Activated T-cell treated with anti-CD3 and anti-CD28 coated beads, Interleukin-2, amount 50 U/mL, for 72 hours (primary cell): ENCODE measurements at regions not wholly inside any gene's neighbourhood (a gene's known extent, or its start where the extent isn't known, plus 50 kb on each side); places are given as distances from the start of the nearest gene placed in this dataset.
"Not testable (repeated sequence)": the region's sequence is repeated elsewhere in the genome, so short reads cannot be mapped to it uniquely, and the experiment has no call there.

Experiments
- ATAC-seq, 2 donors: fragments of 150-1000 bp; cut with Tn5 transposase; replicated peaks in 1 of 2; 2 replicates each; pipeline ENCODE4 v1.10.0; 2021; ENCODE audit warnings: moderate library complexity in 2 of 2, mild to moderate bottlenecking in 1 of 2
- DNase-seq, 2 donors: peaks; one replicate each; pipeline ENCODE4 v3.0.0; 2021 to 2022; ENCODE audit warnings: mixed read lengths in 1 of 2
- H3K27ac Mint-ChIP-seq: one replicate; pipeline ENCODE4 v1.8.0; 2022; ENCODE audit warnings: mild to moderate bottlenecking, moderate library complexity, mixed read lengths
- H3K27me3 Mint-ChIP-seq: one replicate; pipeline ENCODE4 v1.8.0; 2022; ENCODE audit warnings: low read depth, mixed read lengths
- H3K36me3 Mint-ChIP-seq, 2 donors: one replicate each; pipeline ENCODE4 v1.8.0; 2022; ENCODE audit warnings: mixed read lengths in 2 of 2, mild to moderate bottlenecking in 1 of 2; ENCODE audit not compliant: insufficient read depth in 2 of 2
- H3K4me1 Mint-ChIP-seq: one replicate; pipeline ENCODE4 v1.8.0; 2022; ENCODE audit warnings: low read depth, mixed read lengths
- H3K4me3 Mint-ChIP-seq, 2 donors: one replicate each; pipeline ENCODE4 v1.8.0; 2022; ENCODE audit warnings: mild to moderate bottlenecking in 2 of 2, mixed read lengths in 2 of 2, moderate library complexity in 2 of 2
- H3K9me3 Mint-ChIP-seq, 2 donors: one replicate each; pipeline ENCODE4 v1.8.0; 2022; ENCODE audit warnings: mixed read lengths in 2 of 2

DNA sequence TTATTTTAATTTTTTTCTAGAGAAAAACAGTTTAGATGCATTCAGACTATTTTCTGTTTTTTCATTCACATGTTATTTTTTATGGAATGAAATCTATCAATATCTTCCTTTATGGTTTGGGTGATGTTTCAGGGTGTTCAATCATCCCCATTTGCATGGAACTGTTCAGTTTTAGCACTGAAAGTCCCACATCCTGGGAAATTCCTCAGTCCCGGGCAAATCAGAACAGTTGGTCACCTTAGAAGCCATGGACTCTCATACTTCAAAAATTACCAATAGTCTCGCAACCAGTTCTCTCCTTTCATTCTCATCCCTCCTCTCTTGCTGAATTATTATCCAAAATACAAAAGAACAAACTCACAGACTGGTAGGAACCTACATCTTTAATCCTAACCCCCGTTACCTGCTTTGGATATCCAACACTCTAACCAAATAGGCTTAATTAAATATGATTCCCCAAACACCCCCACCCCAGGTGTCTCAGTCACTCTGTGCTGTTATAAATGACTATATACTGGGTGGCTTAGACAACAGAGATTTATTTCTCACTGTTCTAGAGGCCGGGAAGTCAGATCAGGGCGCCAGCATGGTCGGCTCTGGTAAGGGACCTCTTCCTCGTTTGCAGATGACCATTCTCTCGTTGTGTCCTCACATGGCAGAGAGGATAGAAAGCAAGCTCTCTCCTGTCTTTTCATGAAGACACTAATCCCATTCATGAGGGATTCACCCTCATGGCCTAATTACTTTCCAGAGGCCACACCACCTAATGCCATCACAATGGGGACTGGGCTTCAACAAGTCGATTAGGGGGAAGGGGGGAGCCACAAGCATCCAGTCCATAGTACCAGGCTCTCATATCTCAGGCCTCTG is 57.7 kb upstream of the SLC1A4 start:
- ATAC-seq: no peak
- peaks cover 4% of the 10 kb centered on the region in 2 donors for H3K9me3 Mint-ChIP-seq
- H3K4me1 Mint-ChIP-seq: peaks cover 4% of the 10 kb centered on the region

DNA sequence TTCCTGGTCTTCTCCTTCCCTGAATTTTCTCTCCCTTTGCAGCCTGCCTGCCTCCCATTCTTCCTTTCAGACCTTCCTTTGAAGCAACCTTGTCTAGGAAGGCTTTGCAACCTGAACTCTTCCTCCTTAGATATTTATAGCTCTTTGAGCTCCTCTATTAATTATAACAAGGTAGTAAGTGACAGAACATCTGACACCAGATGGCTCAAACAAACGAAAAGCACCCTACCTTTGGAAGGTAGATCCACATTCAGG is 57.2 kb upstream of the SLC1A4 start:
- Mint-ChIP-seq H3K27ac (no peak overlapping the region), H3K27me3 (peaks cover 29% of the 10 kb centered on the region), H3K4me3 (no peak overlapping the region), H3K36me3 (peaks cover 0 to 2% of the 10 kb centered on the region in 2 donors), H3K4me1 (peaks cover 4% of the 10 kb centered on the region), H3K9me3 (peaks cover 4% of the 10 kb centered on the region in 2 donors)
- no peak for DNase-seq
- ATAC-seq: no peak

More for the DNA sequence above, 57.7 kb upstream of the SLC1A4 start:
- Mint-ChIP-seq H3K27ac (no peak overlapping the region), H3K27me3 (peaks cover 29% of the 10 kb centered on the region), H3K4me3 (no peak overlapping the region), H3K36me3 (peaks cover 0 to 2% of the 10 kb centered on the region in 2 donors)
- no peak for DNase-seq

DNA sequence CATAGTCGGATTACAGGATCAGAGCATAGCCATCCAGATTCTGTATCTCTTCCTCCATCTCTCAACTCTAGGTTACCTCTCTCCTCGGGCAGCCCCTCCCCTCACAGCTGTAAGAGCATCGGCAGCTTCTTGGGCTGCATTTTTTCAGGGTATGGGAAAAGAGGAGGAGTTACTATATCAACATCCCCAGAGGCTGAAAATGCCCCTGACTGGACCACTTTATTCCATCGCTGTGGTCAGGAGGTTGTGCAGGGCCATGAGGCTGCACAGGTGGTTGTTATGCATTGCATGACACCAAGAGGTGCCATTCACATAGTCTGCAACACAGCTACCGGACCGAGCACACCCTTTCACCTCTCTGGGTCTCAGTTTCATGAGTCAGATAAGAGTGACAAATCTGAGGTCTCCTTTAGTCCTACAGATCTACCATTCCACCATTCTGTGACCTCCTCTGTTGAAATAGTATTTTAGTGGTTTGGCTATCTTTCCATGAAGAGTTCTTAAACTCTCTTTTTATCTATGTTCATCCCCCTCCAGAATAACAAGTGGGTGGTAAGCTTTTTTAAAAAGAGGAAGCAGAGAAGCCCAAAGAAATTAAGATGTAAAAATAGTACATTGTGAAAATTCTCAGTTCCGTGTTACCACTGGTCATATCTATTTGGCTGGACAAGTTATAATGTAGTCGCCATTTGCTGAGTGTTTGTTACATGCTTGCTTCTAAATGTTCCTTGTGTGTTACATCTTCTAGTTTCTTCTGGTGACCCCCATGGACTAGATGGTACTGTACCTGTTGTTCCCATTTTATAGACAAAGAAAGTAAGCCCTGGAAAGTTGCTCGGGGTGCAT is 56.6 kb upstream of the SLC1A4 start:
- Mint-ChIP-seq H3K4me1 (peaks cover 4% of the 10 kb centered on the region), H3K27me3 (peaks cover 29% of the 10 kb centered on the region), H3K36me3 (no peaks in the 10 kb centered on the region), H3K4me3 (no peak overlapping the region), H3K9me3 (peaks cover 3 to 4% of the 10 kb centered on the region in 2 donors), H3K27ac (no peak overlapping the region)
- peak in 1 of 2 donors; percentile 38 for ATAC-seq
- no peak for DNase-seq

DNA sequence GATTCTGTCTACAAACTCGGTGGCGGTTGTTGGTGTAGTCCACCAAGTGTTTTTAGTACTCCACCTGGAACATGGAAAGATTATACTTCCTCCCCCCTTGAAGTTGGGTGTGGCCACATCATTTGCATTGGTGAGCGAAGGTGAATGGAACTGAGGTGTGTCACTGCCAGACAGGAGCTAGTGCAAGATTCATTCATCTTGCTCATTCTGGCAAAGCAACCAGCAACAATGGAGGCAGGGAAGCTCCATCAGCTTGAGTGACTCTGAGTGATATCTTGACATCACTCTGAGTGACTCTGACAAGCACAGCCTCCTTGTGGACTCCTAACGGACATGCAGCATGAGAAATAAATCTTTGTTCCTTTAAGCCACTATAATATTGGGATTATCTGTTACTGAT is 54.7 kb upstream of the SLC1A4 start:
- no peak overlapping the region for H3K27ac Mint-ChIP-seq
- H3K36me3 Mint-ChIP-seq: no peaks in the 10 kb centered on the region
- ATAC-seq: no peak
- peaks cover 8% of the 10 kb centered on the region for H3K4me1 Mint-ChIP-seq
- H3K4me3 Mint-ChIP-seq: no peak overlapping the region
- H3K9me3 Mint-ChIP-seq: peaks cover 3 to 4% of the 10 kb centered on the region in 2 donors
- peaks cover 37% of the 10 kb centered on the region for H3K27me3 Mint-ChIP-seq
- no peak for DNase-seq

DNA sequence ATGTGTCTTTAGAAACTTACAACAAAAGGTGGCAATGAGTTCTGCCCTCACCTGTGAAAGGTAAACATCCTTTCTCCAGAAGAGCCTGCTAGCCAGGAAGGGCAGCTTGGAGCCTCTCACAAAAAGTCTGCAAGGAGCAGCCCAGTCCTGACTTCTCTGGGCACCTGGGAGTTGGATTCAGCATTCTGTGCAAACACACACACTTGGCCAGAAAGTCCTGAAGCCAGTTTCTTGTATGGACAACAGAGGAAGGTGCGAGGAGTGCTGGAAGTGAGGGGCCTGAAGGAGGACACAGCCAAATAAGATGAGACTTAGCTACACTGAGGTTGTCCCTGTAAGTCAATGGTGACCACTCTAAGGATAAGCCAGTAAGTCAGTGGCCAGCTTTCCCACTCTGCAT is 52.4 kb upstream of the SLC1A4 start:
- Mint-ChIP-seq H3K27me3 (peaks cover 21% of the 10 kb centered on the region), H3K9me3 (peaks cover 3 to 4% of the 10 kb centered on the region in 2 donors), H3K36me3 (no peaks in the 10 kb centered on the region), H3K4me1 (peaks cover 13% of the 10 kb centered on the region), H3K4me3 (no peak overlapping the region), H3K27ac (no peak overlapping the region)
- DNase-seq (no peak), ATAC-seq (no peak)

DNA sequence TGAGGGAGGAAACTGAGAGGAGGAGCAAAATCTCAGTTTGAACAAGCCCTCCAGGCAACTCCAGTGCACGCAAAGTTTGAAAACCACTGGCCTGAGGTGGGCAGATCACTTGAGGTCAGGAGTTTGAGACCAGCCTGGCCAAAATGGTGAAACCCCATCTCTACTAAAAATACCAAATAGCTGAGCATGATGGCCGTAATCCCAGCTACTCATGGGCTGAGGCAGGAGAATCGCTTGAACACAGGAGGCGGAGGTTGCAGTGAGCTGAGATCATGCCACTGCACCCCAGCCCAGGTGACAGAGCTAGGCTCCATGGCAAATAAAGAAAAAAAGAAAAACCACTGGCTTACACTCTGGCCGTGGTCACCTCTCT is 51.9 kb upstream of the SLC1A4 start:
- not testable (repeated sequence) for DNase-seq, H3K9me3 Mint-ChIP-seq, H3K36me3 Mint-ChIP-seq, ATAC-seq, H3K27ac Mint-ChIP-seq, H3K4me3 Mint-ChIP-seq
- peaks cover 16% of the 10 kb centered on the region for H3K4me1 Mint-ChIP-seq
- H3K27me3 Mint-ChIP-seq: peaks cover 16% of the 10 kb centered on the region

DNA sequence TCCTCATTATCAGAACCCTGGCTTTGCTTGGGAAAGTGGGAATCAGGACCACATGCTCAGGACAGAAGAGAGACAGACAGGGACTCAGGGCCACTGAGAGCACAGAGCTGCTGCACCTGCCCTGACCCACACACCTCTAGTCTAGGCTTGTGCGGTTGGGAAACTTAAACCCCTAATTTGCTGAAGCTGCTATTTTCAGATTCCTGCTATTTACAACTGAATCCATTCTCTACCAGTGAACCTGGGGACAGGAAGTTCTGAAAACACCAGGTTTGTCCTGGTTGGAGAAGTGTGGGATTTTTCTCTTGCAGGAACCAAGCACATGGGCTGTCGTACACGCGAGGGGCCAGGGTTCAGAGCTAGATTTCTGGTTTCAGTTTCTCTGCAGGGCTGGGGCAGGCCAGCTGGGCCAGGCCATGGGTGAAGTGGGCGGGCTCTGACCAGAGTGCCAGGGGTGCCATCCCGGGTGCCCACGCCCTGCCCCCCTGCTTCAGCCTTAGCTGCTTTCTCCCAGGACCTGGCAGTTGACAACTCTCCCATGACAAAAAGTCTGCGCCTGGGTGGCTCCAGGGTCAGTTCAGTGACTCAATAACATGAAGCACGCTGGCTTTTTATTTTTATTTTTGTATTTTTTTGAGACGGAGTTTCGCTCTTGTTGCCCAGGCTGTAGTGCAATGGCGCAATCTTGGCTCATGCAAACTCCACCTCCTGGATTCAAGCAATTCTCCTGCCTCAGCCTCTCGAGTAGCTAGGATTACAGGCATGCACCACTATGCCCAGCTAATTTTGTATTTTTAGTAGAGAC is 51.3 kb upstream of the SLC1A4 start:
- ATAC-seq (no peak), DNase-seq (no peak)
- Mint-ChIP-seq H3K4me1 (peaks cover 15% of the 10 kb centered on the region), H3K27me3 (peaks cover 13% of the 10 kb centered on the region), H3K4me3 (no peak overlapping the region), H3K27ac (no peak overlapping the region), H3K36me3 (no peaks in the 10 kb centered on the region), H3K9me3 (peaks cover 3 to 4% of the 10 kb centered on the region in 2 donors)

DNA sequence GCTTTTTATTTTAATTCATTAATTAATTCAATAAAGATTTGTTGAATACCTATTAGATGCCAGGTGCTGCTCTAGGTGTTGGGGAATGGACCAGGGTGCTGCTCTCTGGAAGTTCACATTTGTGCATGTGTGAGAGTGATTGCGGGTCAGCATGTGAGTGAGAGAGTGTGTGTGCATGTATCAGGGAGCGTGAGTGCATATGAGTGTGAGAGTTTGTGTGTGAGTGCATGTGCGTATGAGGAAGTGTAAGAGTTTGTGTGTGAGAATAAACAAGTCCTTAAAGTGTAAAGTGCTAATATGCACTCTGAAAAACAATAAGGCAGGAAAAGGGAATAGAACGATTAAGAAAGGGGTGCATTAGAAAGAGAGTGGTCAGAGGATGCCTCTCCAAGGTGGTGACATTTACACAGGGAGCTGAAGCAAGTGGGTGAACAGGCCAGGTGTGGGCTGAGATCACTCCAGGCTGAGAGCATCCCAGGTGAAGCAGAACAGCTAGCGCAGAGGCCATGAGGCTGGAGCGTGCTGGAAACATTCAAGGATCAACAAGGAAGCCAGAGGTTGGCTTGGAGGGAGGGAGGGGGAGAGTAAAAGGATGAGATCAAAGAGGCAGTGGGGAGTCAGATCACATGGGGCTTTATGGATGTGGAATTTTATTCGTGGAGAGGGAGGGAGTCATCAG is 50.5 kb upstream of the SLC1A4 start:
- no peak for ATAC-seq
- no peak for DNase-seq
- Mint-ChIP-seq H3K36me3 (no peaks in the 10 kb centered on the region), H3K4me1 (peaks cover 15% of the 10 kb centered on the region), H3K4me3 (no peak overlapping the region), H3K27ac (no peak overlapping the region), H3K9me3 (peaks cover 3 to 4% of the 10 kb centered on the region in 2 donors), H3K27me3 (peaks cover 13% of the 10 kb centered on the region)

DNA sequence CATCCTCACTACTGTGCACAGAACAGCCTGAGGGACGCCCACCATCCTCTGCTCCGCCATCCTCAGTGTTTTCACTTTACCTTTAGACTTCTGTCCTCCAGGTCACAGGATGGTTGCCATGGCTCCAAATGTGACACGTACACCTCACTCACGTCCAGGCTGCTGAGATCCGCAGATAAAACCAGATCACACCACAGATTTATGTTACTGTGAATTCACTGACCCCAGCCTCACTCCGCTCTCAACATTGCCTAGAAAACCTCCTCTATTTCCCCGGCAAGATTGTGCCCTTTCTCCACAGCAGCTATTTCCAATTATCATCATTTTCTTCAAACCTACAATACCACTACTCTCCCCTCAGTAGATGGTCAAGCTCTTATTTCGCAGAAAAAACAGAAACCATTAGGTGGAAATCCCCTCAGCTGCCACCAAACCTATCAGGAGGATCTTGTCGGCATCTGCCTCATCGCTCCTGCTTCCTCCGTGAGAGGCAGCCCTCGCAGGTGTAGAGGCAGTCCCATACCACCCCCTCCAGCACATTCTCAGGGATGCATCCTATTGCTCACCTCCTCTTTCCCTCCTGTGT is 49.8 kb upstream of the SLC1A4 start:
- Mint-ChIP-seq H3K27me3 (peaks cover 13% of the 10 kb centered on the region), H3K27ac (no peak overlapping the region), H3K9me3 (peaks cover 3 to 4% of the 10 kb centered on the region in 2 donors), H3K36me3 (no peaks in the 10 kb centered on the region), H3K4me1 (peaks cover 15% of the 10 kb centered on the region), H3K4me3 (peak overlapping the region in 1 of 2 donors; percentile 0)
- ATAC-seq: peak in 1 of 2 donors; percentile 60
- DNase-seq: peak in 1 of 2 donors; percentile 19
